ENCODE measurements at regions not wholly inside any gene's neighbourhood (a gene's known extent, or its start where the extent isn't known, plus 50 kb on each side); places are given as distances from the start of the nearest gene placed in this dataset.

- Histone ChIP-seq H3K27ac (ENCODE audit: control insufficient read depth, insufficient read depth) (no peak overlapping the region), H2AFZ (ENCODE audit: control insufficient read depth, low read depth, low read length) (no peak overlapping the region), H3K4me2 (ENCODE audit: control insufficient read depth, insufficient read depth) (no peak overlapping the region), H3K27me3 (replicated peaks in 1 of 2; ENCODE audit: control insufficient read depth in 2 of 2, insufficient read depth in 2 of 2, low read length in 1 of 2) (peaks cover 0 to 3% of the 10 kb centered on the region in 2 experiments; a peak in 1 of 4 replicates), H3K9me3 (replicated peaks; ENCODE audit: control insufficient read depth, insufficient read depth, low read length) (no peaks in the 10 kb centered on the region; the same call in 2 of the 3 replicates), H3K9ac (ENCODE audit: control insufficient read depth, insufficient read depth, low read length) (no peak overlapping the region), H3K79me2 (ENCODE audit: control insufficient read depth, insufficient read depth, low read length) (no peaks in the 10 kb centered on the region), H4K20me1 (ENCODE audit: control insufficient read depth, insufficient read depth) (no peaks in the 10 kb centered on the region), H3K4me3 (no peak overlapping the region), H3K36me3 (ENCODE audit: control insufficient read depth in 2 of 2, insufficient read depth in 2 of 2, low read length in 1 of 2) (no peaks in the 10 kb centered on the region), H3K4me1 (ENCODE audit: control insufficient read depth, insufficient read depth, low read length) (no peaks in the 10 kb centered on the region)
- no peak for FAIRE-seq
- ATAC-seq = no peak
- ChIA-PET CTCF (interaction anchor here (0.8 to 1.5 kb wide), 3 partner anchors 9 to 342 kb away, joined by 3 to 11 read pairs (median 4); no protein-coding TSS in a partner anchor), POLR2A (no interaction called here), SMC1A (ENCODE audit: uncharacterized antibody, unreplicated experiment) (interaction anchor here (1.9 kb wide), 1 partner anchor 255 kb away, joined by 9 read pairs; no protein-coding TSS in a partner anchor), RAD21 (ENCODE audit: unreplicated experiment) (interaction anchor here (1.3 to 1.8 kb wide), 2 partner anchors 255 to 272 kb away, joined by 4 to 8 read pairs; no protein-coding TSS in a partner anchor)
- no peak for TF ChIP-seq STAT3 (IDR thresholded peaks at IDR 0.05; ENCODE audit: low read depth, low read length)
- no peak for TF ChIP-seq IKZF2 (IDR thresholded peaks at IDR 0.05)
- no peak for TF ChIP-seq SPI1 (IDR thresholded peaks at IDR 0.05; ENCODE audit: borderline replicate concordance, insufficient read depth, low read depth, low read length)
- no peak for TF ChIP-seq RB1 (IDR thresholded peaks at IDR 0.05; ENCODE audit: borderline replicate concordance)
- no peak for TF ChIP-seq HDAC2 (IDR thresholded peaks at IDR 0.05)
- TF ChIP-seq ZNF384 (IDR thresholded peaks at IDR 0.05; ENCODE audit: borderline replicate concordance, low read depth, low read length) = no peak
- no peak for TF ChIP-seq BACH1 (IDR thresholded peaks at IDR 0.05; ENCODE audit: borderline replicate concordance)
- no peak for TF ChIP-seq ZNF687 (IDR thresholded peaks at IDR 0.05)
- no peak for TF ChIP-seq TCF7 (IDR thresholded peaks at IDR 0.05; ENCODE audit: borderline replicate concordance)
- no peak for TF ChIP-seq USF2 (IDR thresholded peaks at IDR 0.05; ENCODE audit: borderline replicate concordance, low read depth, low read length)
- no peak for DNase-seq (ENCODE audit: low read depth, low spot score)
- WGBS (ENCODE audit: insufficient coverage, insufficient replicate concordance, low lambda C conversion rate, missing lambda C conversion rate) = 50% methylated on average over 9 of the region's 10 CpGs
- BruUV-seq (replicated peaks) = no TSS peak
- in situ Hi-C loops (cut with MboI) = no loop called here
- intact Hi-C loops (cut with micrococcal nuclease; ENCODE audit: unreplicated experiment) = loop anchor here (1.0 to 5.0 kb wide), 4 partner anchors 37 to 340 kb away; no protein-coding TSS in a partner anchor
Measured at GRCh38 chr3:150221904-150222523, 186.1 kb upstream of the TSC22D2 start.
